ENCODE measurements at regions not wholly inside any gene's neighbourhood (a gene's known extent, or its start where the extent isn't known, plus 50 kb on each side); places are given as distances from the start of the nearest gene placed in this dataset.

GRCh38 chr5:51479840-51480239, 96.6 kb downstream of the ISL1 start:
- no peak for TF ChIP-seq CTCF (IDR thresholded peaks at IDR 0.05)
- intact Hi-C loops (cut with DNase I), result loop anchor here in 1 of 10 donors (5.0 kb wide), 1 partner anchor 237 kb away; no protein-coding TSS in a partner anchor
- Histone ChIP-seq H3K27ac (no peak overlapping the region), H3K4me1 (no peaks in the 10 kb centered on the region), H3K27me3 (no peaks in the 10 kb centered on the region), H3K9me3 (no peaks in the 10 kb centered on the region), H3K4me3 (no peak overlapping the region), H3K36me3 (no peaks in the 10 kb centered on the region)
- DNase-seq, result no peak
- WGBS, 2 donors, result 80 to 84% methylated on average over 1 of the region's 1 CpG
- no peak for ATAC-seq

GRCh38 chr5:51484326-51484725, 101.1 kb downstream of the ISL1 start:
- Histone ChIP-seq H3K4me3 (no peak overlapping the region), H3K27ac (no peak overlapping the region), H3K36me3 (no peaks in the 10 kb centered on the region), H3K4me1 (no peaks in the 10 kb centered on the region), H3K27me3 (no peaks in the 10 kb centered on the region), H3K9me3 (no peaks in the 10 kb centered on the region)
- no peak for ATAC-seq
- intact Hi-C loops (cut with DNase I), result no loop called here
- TF ChIP-seq CTCF (IDR thresholded peaks at IDR 0.05), result no peak
- no peak for DNase-seq

GRCh38 chr5:51486158-51486557, 102.9 kb downstream of the ISL1 start:
- Histone ChIP-seq H3K4me1 (no peaks in the 10 kb centered on the region), H3K4me3 (no peak overlapping the region), H3K9me3 (no peaks in the 10 kb centered on the region), H3K36me3 (no peaks in the 10 kb centered on the region), H3K27me3 (no peaks in the 10 kb centered on the region), H3K27ac (no peak overlapping the region)
- intact Hi-C loops (cut with DNase I), result no loop called here
- ATAC-seq (no peak), DNase-seq (no peak)
- no peak for TF ChIP-seq CTCF (IDR thresholded peaks at IDR 0.05)
- WGBS, 2 donors, result 84 to 91% methylated on average over 1 of the region's 1 CpG

- no peaks in the 10 kb centered on the region for H3K9me3 ChIP-seq
- no peaks in the 10 kb centered on the region for H3K36me3 ChIP-seq
- ATAC-seq, result no peak
- no peak for DNase-seq
- H3K27ac ChIP-seq, result no peak overlapping the region
- intact Hi-C loops (cut with DNase I), result no loop called here
- WGBS, 2 donors, result 14 to 16% methylated on average over 5 of the region's 5 CpGs
- H3K27me3 ChIP-seq, result no peaks in the 10 kb centered on the region
- no peak for TF ChIP-seq CTCF (IDR thresholded peaks at IDR 0.05)
- no peak overlapping the region for H3K4me3 ChIP-seq
- no peaks in the 10 kb centered on the region for H3K4me1 ChIP-seq
Observed at GRCh38 chr5:51487952-51488351, 104.7 kb downstream of the ISL1 start.

Measured in heart right ventricle (tissue), 16 donors.